ENCODE measurements at regions not wholly inside any gene's neighbourhood (a gene's known extent, or its start where the extent isn't known, plus 50 kb on each side); places are given as distances from the start of the nearest gene placed in this dataset.
"Not testable (repeated sequence)": the region's sequence is repeated elsewhere in the genome, so short reads cannot be mapped to it uniquely, and the experiment has no call there.

- intact Hi-C loops (cut with micrococcal nuclease): no loop called here
These were observed 280.2 kb upstream of the ECI2 start for GRCh38 chr6:4415549-4415948.

- intact Hi-C loops (cut with micrococcal nuclease): not testable (repeated sequence)
These were observed 278.7 kb upstream of the ECI2 start for GRCh38 chr6:4414078-4414477.

- intact Hi-C loops (cut with micrococcal nuclease): no loop called here
These were observed 277.7 kb upstream of the ECI2 start for GRCh38 chr6:4413073-4413472.

GRCh38 chr6:4412488-4412887 is 277.1 kb upstream of the ECI2 start:
- intact Hi-C loops (cut with micrococcal nuclease): no loop called here

- intact Hi-C loops (cut with micrococcal nuclease): no loop called here
These were observed 276.7 kb upstream of the ECI2 start for GRCh38 chr6:4412077-4412476.

GRCh38 chr6:4407710-4408109 is 272.3 kb upstream of the ECI2 start:
- intact Hi-C loops (cut with micrococcal nuclease): not testable (repeated sequence)

GRCh38 chr6:4405621-4406212 is 270.3 kb upstream of the ECI2 start:
- intact Hi-C loops (cut with micrococcal nuclease): no loop called here

- intact Hi-C loops (cut with micrococcal nuclease): no loop called here
These were observed 269.0 kb upstream of the ECI2 start for GRCh38 chr6:4404415-4404814.

- intact Hi-C loops (cut with micrococcal nuclease): no loop called here
These were observed 268.5 kb upstream of the ECI2 start for GRCh38 chr6:4403828-4404227.

- intact Hi-C loops (cut with micrococcal nuclease): no loop called here
These were observed 267.8 kb upstream of the ECI2 start for GRCh38 chr6:4403023-4403752.

GRCh38 chr6:4402477-4402976 is 267.2 kb upstream of the ECI2 start:
- intact Hi-C loops (cut with micrococcal nuclease): no loop called here

GRCh38 chr6:4401408-4402368 is 266.3 kb upstream of the ECI2 start:
- intact Hi-C loops (cut with micrococcal nuclease): no loop called here

- intact Hi-C loops (cut with micrococcal nuclease): no loop called here
These were observed 264.3 kb upstream of the ECI2 start for GRCh38 chr6:4399656-4400055.

- intact Hi-C loops (cut with micrococcal nuclease): no loop called here
These were observed 263.4 kb upstream of the ECI2 start for GRCh38 chr6:4398791-4399190.

GRCh38 chr6:4397307-4397706 is 261.9 kb upstream of the ECI2 start:
- intact Hi-C loops (cut with micrococcal nuclease): no loop called here

- intact Hi-C loops (cut with micrococcal nuclease): no loop called here
These were observed 260.7 kb upstream of the ECI2 start for GRCh38 chr6:4396044-4396443.

- intact Hi-C loops (cut with micrococcal nuclease): no loop called here
These were observed 260.0 kb upstream of the ECI2 start for GRCh38 chr6:4395386-4395785.

GRCh38 chr6:4394786-4395185 is 259.4 kb upstream of the ECI2 start:
- intact Hi-C loops (cut with micrococcal nuclease): no loop called here

GRCh38 chr6:4388675-4389074 is 253.3 kb upstream of the ECI2 start:
- intact Hi-C loops (cut with micrococcal nuclease): no loop called here

GRCh38 chr6:4384656-4385055 is 249.3 kb upstream of the ECI2 start:
- intact Hi-C loops (cut with micrococcal nuclease): no loop called here

GRCh38 chr6:4383910-4384638 is 248.7 kb upstream of the ECI2 start:
- intact Hi-C loops (cut with micrococcal nuclease): no loop called here

Measured in T-helper 1 cell treated with Interleukin-12 subunit alpha and Interleukin-12 subunit beta and Interleukin-4 antibody, amounts not matched to agents 30 ng/mL and 1 ng/mL, for 36 hours (primary cell).